Endometrium (tissue), 2 donors: ENCODE measurements at regions not wholly inside any gene's neighbourhood (a gene's known extent, or its start where the extent isn't known, plus 50 kb on each side); places are given as distances from the start of the nearest gene placed in this dataset.

ENCODE experiments used
- FAIRE-seq: peaks from 2 replicates; lab custom pipeline; 2012; peaks lifted over from hg19 to GRCh38; lab: Jason Lieb, UNC
- donor health status: control.
- donor health status: control.

DNA sequence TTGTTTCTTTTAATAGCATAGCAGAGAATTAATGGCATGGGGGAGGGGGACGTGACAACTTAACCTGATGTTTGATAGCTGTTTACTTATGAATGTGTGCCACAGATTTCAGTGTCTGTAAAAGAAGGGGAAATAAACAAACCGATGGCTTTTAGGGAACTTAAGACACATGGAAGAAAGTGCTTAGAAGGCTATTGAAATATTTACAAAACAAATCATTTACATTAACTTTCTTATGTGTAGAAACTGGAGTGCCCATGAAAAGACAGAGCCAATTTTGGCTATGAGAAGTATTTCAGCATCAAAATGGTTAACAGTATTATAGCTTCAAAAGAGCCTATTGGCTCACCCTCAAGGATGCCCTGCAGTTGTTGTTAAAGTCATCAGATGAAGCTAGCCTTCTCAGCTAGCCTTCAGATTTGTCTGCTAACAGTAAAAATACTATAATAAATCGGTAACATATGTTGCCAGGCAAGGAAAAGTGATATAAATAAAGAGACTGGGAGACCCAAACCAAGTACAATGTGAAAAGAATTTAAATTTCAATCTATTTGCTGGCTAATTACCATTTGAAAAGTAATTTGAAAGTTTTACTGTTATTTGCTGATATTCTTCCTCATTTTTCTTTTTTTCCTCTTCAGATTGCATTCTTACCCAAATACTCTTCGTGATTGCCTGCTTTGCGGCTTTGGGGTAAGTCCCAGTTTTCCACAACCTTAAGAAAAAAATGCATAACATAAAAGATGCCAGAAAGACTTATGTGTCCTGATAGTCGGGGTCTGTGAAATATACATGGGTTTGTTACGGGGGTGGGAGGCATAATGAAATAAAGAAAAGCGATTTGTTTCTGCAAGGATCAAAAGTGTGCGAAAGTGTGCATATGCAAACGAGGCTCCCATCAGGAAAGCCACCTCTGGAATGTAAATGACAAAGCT is 256.4 kb downstream of the MEIS1 start:
- FAIRE-seq, result peak; percentile 33

GRCh38 chr2:66692521-66693054 is 257.7 kb downstream of the MEIS1 start:
- FAIRE-seq, result no peak

- no peak for FAIRE-seq
Observed at GRCh38 chr2:66693076-66693965, 258.4 kb downstream of the MEIS1 start.

- no peak for FAIRE-seq
Observed at GRCh38 chr2:66694087-66694860, 259.3 kb downstream of the MEIS1 start.

GRCh38 chr2:66695226-66695735 is 260.4 kb downstream of the MEIS1 start:
- FAIRE-seq, result no peak

GRCh38 chr2:66696374-66696773 is 261.4 kb downstream of the MEIS1 start:
- FAIRE-seq, result no peak

DNA sequence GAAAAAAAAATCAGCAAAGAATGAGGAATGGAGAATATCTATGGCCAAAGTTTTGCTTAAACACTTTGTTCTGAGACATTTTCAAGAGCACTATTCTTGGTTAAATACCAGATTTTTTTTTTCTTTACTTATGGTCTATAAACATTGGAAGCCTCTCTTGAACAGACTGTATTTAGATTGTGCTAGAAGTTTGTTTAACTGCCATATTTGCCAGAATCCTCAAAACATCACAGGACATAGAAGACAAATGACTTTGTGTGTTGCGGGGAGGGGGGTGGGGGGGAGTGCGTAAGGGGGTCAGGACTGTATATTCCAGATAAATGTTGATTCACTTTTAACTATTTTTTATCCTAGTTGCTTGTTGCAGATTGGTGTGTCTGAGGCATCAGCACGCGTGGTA is 262.0 kb downstream of the MEIS1 start:
- FAIRE-seq, result no peak

DNA sequence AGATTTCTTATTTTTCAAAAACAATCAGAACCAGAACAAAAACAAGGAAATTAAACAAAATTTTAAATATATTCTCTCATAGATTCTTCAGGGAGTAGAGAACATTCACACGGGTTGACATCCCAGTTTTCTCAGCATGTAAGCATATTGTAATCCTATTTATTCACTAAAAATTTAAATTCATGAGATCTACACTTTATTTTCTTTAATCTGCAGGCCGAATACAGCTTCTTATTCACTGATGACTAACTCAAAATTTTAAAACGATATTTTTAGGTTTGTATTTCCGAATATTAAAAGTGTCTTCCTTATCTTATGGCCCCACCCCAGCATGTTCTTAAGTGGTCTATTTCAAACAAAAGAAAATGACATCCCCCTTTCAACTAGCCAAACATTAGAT is 262.4 kb downstream of the MEIS1 start:
- FAIRE-seq, result no peak

- no peak for FAIRE-seq
Observed at GRCh38 chr2:66698091-66698490, 263.2 kb downstream of the MEIS1 start.

DNA sequence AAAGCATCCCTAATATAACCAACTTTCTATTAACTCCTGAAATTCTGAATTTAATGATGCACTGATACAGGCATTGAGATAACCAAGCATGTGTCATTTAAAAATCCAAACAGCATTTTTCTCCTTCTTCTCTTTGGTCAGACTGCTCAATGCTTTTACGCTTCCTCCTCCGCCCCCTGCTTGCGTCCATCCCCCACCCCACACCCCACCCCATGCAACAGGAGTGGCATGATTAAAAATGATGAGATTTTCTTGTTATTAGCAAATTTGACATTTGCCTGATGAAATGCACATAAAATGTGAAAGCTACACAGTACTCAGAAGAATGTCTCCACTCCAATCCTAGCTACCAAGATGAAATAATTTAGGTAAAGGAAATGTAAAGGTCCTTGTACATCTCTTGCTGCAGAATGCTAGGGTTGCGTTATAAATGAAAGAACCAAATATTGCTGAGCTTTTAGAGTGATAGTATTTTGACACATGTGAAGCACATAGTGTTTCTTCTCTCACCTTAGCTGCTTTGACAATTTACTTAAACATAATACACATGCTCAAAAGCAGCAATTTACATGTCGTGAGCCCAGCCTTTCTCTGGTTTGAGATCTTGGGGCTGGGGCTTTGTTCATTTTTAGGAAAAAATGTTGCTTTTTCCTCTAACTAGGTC is 263.8 kb downstream of the MEIS1 start:
- FAIRE-seq, result no peak

- FAIRE-seq, result peak; percentile 82
Observed at GRCh38 chr2:66699416-66699792, 264.5 kb downstream of the MEIS1 start.

GRCh38 chr2:66699793-66700676 is 265.1 kb downstream of the MEIS1 start:
- peak; percentile 51 for FAIRE-seq

GRCh38 chr2:66700677-66701066 is 265.7 kb downstream of the MEIS1 start:
- no peak for FAIRE-seq

- FAIRE-seq, result no peak
Observed at GRCh38 chr2:66701251-66701650, 266.3 kb downstream of the MEIS1 start.

GRCh38 chr2:66701656-66702055 is 266.7 kb downstream of the MEIS1 start:
- no peak for FAIRE-seq

GRCh38 chr2:66702301-66702700 is 267.4 kb downstream of the MEIS1 start:
- FAIRE-seq, result no peak

DNA sequence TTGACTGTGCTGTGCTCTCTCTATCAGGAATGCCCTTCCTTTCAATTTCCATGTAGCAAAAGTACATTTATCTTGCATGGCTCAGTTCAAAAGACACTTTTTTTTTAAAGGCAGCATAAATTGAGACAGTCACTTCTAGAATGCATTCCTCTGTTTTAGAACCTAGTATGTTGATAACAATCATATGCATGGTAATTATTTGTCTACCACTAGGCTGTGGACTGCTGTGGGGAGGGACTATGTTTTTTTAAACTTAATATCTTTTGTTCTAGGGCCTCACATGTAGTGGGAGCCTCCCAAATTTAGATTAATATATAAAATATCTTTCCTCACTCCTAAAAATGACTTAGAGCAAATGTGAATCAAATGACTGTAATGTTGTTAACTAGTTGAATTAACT is 269.9 kb downstream of the MEIS1 start:
- peak; percentile 26 for FAIRE-seq

DNA sequence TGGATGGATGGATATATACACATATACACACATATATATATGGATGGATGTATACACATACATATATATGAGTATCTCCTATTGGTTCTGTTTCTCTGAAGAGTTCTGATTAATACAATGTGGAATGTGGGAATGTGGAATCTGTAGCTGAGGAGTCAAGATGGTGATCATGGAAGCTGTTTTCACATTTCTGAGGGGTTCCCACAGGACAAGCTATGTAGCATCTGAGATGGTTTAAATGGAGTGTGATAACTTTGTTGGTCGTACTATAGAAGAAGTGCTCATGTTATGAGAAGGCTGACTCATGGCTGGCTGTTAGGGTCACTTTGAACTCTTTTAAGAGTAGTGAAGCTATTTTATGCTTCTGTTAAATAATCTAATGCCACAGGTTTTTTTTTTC is 279.7 kb downstream of the MEIS1 start:
- no peak for FAIRE-seq

DNA sequence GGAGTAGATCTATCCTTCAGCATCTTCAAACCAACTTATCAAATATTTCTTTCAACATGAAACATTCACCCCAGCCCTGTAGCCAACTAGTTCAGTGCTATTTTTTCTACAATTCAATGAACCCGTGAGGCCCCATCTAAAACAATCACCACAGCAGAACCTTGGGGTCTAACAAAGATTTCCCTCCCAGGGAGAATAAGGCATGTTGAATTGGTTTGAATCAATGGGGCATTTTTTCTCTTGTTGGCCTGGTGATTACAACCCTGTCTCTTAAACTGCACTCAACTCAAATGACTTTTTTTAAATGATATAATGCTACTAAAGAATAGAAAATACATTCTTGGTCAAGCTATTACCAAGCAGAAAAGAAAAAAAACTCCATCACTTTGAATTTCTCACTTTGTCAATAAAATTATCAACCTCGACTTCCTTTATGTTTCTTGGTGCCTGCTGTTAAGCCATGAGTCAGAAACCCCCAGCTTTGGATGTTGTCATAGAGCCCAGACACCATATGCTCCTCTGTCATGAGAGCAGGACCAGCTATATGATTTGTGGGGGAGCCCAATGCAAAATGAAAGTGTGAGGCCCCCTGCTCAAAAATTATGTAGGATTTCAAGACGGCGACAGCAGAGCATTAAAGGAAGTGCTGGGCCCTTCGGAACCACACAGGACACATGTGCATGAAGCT is 282.4 kb downstream of the MEIS1 start:
- no peak for FAIRE-seq

- FAIRE-seq, result no peak
Observed at GRCh38 chr2:66717973-66718372, 283.0 kb downstream of the MEIS1 start.
